ENCODE measurements at regions not wholly inside any gene's neighbourhood (a gene's known extent, or its start where the extent isn't known, plus 50 kb on each side); places are given as distances from the start of the nearest gene placed in this dataset.

DNA sequence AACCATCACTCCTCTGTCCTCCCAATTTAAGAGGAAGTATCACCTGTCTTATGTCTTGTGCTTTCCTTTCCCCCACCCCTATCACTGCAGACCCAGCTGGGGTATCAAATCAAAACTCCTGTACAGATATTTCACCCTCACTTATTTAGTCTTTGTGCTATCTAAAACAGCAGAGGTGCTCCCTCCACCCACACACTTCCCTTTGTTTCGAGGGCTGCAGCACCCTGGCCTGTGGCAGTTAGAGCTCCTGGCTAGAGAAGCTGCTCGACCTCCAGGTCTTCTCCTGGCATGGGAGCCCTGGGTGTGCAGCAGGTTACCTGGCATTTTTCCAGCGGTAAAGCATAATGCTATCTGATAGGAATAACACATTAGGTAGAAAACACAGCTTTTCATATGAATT lies 181.4 kb upstream of the BCL6 start:
- no peak for TF ChIP-seq SP1 (IDR thresholded peaks at IDR 0.05)
- TF ChIP-seq BHLHE40 (IDR thresholded peaks at IDR 0.05; ENCODE audit: borderline replicate concordance) = no peak
- TF ChIP-seq ARNT (IDR thresholded peaks at IDR 0.05) = no peak
- TF ChIP-seq FOXM1 (IDR thresholded peaks at IDR 0.05; ENCODE audit: borderline replicate concordance) = no peak
- no peak for TF ChIP-seq SUZ12 (IDR thresholded peaks at IDR 0.05)
- TF ChIP-seq, protein P1, sequence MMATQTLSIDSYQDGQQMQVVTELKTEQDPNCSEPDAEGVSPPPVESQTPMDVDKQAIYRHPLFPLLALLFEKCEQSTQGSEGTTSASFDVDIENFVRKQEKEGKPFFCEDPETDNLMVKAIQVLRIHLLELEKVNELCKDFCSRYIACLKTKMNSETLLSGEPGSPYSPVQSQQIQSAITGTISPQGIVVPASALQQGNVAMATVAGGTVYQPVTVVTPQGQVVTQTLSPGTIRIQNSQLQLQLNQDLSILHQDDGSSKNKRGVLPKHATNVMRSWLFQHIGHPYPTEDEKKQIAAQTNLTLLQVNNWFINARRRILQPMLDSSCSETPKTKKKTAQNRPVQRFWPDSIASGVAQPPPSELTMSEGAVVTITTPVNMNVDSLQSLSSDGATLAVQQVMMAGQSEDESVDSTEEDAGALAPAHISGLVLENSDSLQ (IDR thresholded peaks at IDR 0.05) = no peak
- no peak for TF ChIP-seq FOXA1 (IDR thresholded peaks at IDR 0.05)
- TF ChIP-seq FOXK2 (IDR thresholded peaks at IDR 0.05) = no peak
- no peak for TF ChIP-seq TARDBP (IDR thresholded peaks at IDR 0.05)
- TF ChIP-seq ELF4 (IDR thresholded peaks at IDR 0.05) = no peak
- TF ChIP-seq NFRKB (IDR thresholded peaks at IDR 0.05) = no peak
- no peak for TF ChIP-seq L3MBTL2 (conservative IDR thresholded peaks at IDR 0.05)
- TF ChIP-seq CTBP1 (IDR thresholded peaks at IDR 0.05; ENCODE audit: borderline replicate concordance) = no peak

All from HEK293T (cell line).